GM23338 (cell line): ENCODE measurements at regions not wholly inside any gene's neighbourhood (a gene's known extent, or its start where the extent isn't known, plus 50 kb on each side); places are given as distances from the start of the nearest gene placed in this dataset.

ENCODE experiments used
- ATAC-seq: fragments of 200-7000 bp; cut with Tn5 transposase; 3 replicates; pipeline ENCODE4 v1.9.1; 2020
- DNase-seq: peaks from one replicate; pipeline ENCODE4 v3.0.0-alpha.2; 2015; ENCODE audit warnings: low spot score
- H2AFZ ChIP-seq: fragments of 200-600 bp; sonication (generic); 2 replicates; pipeline ENCODE4 v1.8.0; 2016; ENCODE audit warnings: antibody characterized with exemption, mild to moderate bottlenecking, moderate library complexity
- H3F3A ChIP-seq: fragments of 200-600 bp; sonication (generic); replicated peaks from 2 replicates; pipeline ENCODE4 v1.8.0; 2017; ENCODE audit warnings: antibody characterized with exemption, mixed run types, low read depth
- H3K27ac ChIP-seq: fragments of 200-600 bp; sonication (generic); 2 replicates; pipeline ENCODE4 v1.6.1; 2016; ENCODE audit warnings: low read depth
- H3K27me3 ChIP-seq: fragments of 200-600 bp; sonication (generic); 2 replicates; pipeline ENCODE4 v1.8.0; 2016; ENCODE audit warnings: mild to moderate bottlenecking, mixed run types, moderate library complexity; ENCODE audit not compliant: insufficient read depth
- H3K36me3 ChIP-seq: fragments of 200-600 bp; sonication (generic); 2 replicates; pipeline ENCODE4 v1.8.0; 2016; ENCODE audit warnings: mild to moderate bottlenecking; ENCODE audit not compliant: insufficient read depth
- H3K4me1 ChIP-seq: fragments of 200-600 bp; sonication (generic); 2 replicates; pipeline ENCODE4 v1.8.0; 2016; ENCODE audit warnings: mild to moderate bottlenecking, moderate library complexity; ENCODE audit not compliant: insufficient read depth
- H3K4me2 ChIP-seq: fragments of 200-600 bp; sonication (generic); 2 replicates; pipeline ENCODE4 v1.7.1; 2017; ENCODE audit warnings: mixed run types
- H3K4me3 ChIP-seq: fragments of 200-600 bp; sonication (generic); 2 replicates; pipeline ENCODE4 v1.6.1; 2016; ENCODE audit warnings: mixed run types
- H3K79me2 ChIP-seq: fragments of 200-600 bp; sonication (generic); replicated peaks from 2 replicates; pipeline ENCODE4 v1.8.0; 2017; ENCODE audit warnings: mild to moderate bottlenecking; ENCODE audit not compliant: insufficient read depth
- H3K9me2 ChIP-seq: fragments of 200-600 bp; sonication (generic); 2 replicates; pipeline ENCODE4 v1.8.0; 2017; ENCODE audit not compliant: insufficient read depth
- H4K20me1 ChIP-seq: fragments of 200-600 bp; sonication (generic); replicated peaks from 2 replicates; pipeline ENCODE4 v1.8.0; 2017; ENCODE audit warnings: mild to moderate bottlenecking; ENCODE audit not compliant: insufficient read depth
- H3K27ac Mint-ChIP-seq: 2 replicates; pipeline ENCODE4 v1.8.0; 2020; ENCODE audit warnings: inconsistent platforms, mild to moderate bottlenecking, moderate library complexity, mixed read lengths
- H3K27me3 Mint-ChIP-seq: 3 replicates; pipeline ENCODE4 v1.8.0; 2022; ENCODE audit warnings: low read depth, mild to moderate bottlenecking, moderate library complexity, mixed read lengths, inconsistent platforms; ENCODE audit not compliant: insufficient read depth, poor library complexity
- H3K36me3 Mint-ChIP-seq: 3 replicates; pipeline ENCODE4 v1.8.0; 2021; ENCODE audit warnings: low read depth, mild to moderate bottlenecking, inconsistent platforms, moderate library complexity, mixed read lengths
- H3K4me1 Mint-ChIP-seq: 3 replicates; pipeline ENCODE4 v1.8.0; 2020; ENCODE audit warnings: mild to moderate bottlenecking, inconsistent platforms, mixed read lengths
- H3K4me3 Mint-ChIP-seq: 3 replicates; pipeline ENCODE4 v1.8.0; 2021; ENCODE audit warnings: moderate library complexity, mild to moderate bottlenecking, inconsistent platforms, mixed read lengths
- H3K9me3 Mint-ChIP-seq: 3 replicates; pipeline ENCODE4 v1.8.0; 2020; ENCODE audit warnings: moderate library complexity, mild to moderate bottlenecking, inconsistent platforms, mixed read lengths
- CREB1 ChIP-seq: fragments of 250-450 bp; sonication (Bioruptor Pico); IDR thresholded peaks from 2 replicates; pipeline ENCODE4 v1.5.0; 2020; ENCODE audit warnings: low read depth, mild to moderate bottlenecking, moderate library complexity
- EZH2 ChIP-seq: fragments of 200-600 bp; sonication (generic); IDR thresholded peaks from one replicate; pipeline ENCODE4 v1.8.0; 2017; ENCODE audit warnings: antibody characterized with exemption, mild to moderate bottlenecking, low read depth; ENCODE audit not compliant: unreplicated experiment
- NANOG ChIP-seq: IDR thresholded peaks from 2 replicates; pipeline ENCODE4 v1.6.1; 2016; ENCODE audit warnings: antibody characterized with exemption, borderline replicate concordance
- POLR2AphosphoS5 ChIP-seq: IDR thresholded peaks from 2 replicates; pipeline ENCODE4 v1.6.1; 2016; ENCODE audit warnings: antibody characterized with exemption, low read depth
- ZNF331 ChIP-seq: fragments of 250-450 bp; sonication (Bioruptor Pico); IDR thresholded peaks from 2 replicates; pipeline ENCODE4 v1.5.0; 2020; ENCODE audit warnings: low read depth, mild to moderate bottlenecking, moderate library complexity
- TF ChIP-seq, protein P1 (sequence below): fragments of 250-450 bp; sonication (Bioruptor Pico); IDR thresholded peaks from 2 replicates; pipeline ENCODE4 v1.5.0; 2020; ENCODE audit warnings: mild to moderate bottlenecking, moderate library complexity
- TF ChIP-seq, protein P2 (sequence below), 2 experiments: fragments of 200-600 bp in 1 of 2; sonication (generic) in 1 of 2; conservative IDR thresholded peaks; 2 replicates each; pipeline versions ENCODE4 v1.5.1 to v1.6.1; 2016 to 2017; ENCODE audit warnings: antibody characterized with exemption in 2 of 2, low read depth in 2 of 2, mild to moderate bottlenecking in 2 of 2, moderate library complexity in 1 of 2

DNA sequence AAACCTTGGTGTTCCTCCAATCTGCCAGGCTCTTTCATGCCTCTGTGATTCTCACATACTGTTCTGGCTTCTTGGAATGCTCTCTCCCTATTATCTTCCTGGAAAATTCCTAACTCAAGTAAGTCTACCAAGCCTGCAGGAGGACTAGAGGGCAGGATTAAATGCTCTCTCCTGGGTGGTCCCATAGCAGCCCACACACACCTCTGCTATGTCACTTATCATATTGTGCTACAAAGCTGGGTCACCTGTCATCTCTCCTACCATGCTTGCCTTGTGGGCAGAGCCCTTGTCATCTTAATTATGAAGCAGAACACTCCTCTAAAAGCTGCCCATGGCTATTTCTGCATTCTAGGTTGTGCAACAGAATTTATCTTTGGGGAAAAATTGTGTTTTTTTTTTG, 344.5 kb upstream of the NOCT start (continued):
- TF ChIP-seq, protein P1, sequence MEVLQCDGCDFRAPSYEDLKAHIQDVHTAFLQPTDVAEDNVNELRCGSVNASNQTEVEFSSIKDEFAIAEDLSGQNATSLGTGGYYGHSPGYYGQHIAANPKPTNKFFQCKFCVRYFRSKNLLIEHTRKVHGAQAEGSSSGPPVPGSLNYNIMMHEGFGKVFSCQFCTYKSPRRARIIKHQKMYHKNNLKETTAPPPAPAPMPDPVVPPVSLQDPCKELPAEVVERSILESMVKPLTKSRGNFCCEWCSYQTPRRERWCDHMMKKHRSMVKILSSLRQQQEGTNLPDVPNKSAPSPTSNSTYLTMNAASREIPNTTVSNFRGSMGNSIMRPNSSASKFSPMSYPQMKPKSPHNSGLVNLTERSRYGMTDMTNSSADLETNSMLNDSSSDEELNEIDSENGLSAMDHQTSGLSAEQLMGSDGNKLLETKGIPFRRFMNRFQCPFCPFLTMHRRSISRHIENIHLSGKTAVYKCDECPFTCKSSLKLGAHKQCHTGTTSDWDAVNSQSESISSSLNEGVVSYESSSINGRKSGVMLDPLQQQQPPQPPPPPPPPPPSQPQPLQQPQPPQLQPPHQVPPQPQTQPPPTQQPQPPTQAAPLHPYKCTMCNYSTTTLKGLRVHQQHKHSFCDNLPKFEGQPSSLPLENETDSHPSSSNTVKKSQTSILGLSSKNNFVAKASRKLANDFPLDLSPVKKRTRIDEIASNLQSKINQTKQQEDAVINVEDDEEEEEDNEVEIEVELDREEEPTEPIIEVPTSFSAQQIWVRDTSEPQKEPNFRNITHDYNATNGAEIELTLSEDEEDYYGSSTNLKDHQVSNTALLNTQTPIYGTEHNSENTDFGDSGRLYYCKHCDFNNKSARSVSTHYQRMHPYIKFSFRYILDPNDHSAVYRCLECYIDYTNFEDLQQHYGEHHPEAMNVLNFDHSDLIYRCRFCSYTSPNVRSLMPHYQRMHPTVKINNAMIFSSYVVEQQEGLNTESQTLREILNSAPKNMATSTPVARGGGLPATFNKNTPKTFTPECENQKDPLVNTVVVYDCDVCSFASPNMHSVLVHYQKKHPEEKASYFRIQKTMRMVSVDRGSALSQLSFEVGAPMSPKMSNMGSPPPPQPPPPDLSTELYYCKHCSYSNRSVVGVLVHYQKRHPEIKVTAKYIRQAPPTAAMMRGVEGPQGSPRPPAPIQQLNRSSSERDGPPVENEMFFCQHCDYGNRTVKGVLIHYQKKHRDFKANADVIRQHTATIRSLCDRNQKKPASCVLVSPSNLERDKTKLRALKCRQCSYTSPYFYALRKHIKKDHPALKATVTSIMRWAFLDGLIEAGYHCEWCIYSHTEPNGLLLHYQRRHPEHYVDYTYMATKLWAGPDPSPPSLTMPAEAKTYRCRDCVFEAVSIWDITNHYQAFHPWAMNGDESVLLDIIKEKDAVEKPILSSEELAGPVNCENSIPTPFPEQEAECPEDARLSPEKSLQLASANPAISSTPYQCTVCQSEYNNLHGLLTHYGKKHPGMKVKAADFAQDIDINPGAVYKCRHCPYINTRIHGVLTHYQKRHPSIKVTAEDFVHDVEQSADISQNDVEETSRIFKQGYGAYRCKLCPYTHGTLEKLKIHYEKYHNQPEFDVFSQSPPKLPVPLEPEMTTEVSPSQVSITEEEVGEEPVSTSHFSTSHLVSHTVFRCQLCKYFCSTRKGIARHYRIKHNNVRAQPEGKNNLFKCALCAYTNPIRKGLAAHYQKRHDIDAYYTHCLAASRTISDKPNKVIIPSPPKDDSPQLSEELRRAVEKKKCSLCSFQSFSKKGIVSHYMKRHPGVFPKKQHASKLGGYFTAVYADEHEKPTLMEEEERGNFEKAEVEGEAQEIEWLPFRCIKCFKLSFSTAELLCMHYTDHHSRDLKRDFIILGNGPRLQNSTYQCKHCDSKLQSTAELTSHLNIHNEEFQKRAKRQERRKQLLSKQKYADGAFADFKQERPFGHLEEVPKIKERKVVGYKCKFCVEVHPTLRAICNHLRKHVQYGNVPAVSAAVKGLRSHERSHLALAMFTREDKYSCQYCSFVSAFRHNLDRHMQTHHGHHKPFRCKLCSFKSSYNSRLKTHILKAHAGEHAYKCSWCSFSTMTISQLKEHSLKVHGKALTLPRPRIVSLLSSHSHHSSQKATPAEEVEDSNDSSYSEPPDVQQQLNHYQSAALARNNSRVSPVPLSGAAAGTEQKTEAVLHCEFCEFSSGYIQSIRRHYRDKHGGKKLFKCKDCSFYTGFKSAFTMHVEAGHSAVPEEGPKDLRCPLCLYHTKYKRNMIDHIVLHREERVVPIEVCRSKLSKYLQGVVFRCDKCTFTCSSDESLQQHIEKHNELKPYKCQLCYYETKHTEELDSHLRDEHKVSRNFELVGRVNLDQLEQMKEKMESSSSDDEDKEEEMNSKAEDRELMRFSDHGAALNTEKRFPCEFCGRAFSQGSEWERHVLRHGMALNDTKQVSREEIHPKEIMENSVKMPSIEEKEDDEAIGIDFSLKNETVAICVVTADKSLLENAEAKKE (CRISPR knock-in tag) = no peak
- no peak for TF ChIP-seq POLR2AphosphoS5
- TF ChIP-seq, protein P2, sequence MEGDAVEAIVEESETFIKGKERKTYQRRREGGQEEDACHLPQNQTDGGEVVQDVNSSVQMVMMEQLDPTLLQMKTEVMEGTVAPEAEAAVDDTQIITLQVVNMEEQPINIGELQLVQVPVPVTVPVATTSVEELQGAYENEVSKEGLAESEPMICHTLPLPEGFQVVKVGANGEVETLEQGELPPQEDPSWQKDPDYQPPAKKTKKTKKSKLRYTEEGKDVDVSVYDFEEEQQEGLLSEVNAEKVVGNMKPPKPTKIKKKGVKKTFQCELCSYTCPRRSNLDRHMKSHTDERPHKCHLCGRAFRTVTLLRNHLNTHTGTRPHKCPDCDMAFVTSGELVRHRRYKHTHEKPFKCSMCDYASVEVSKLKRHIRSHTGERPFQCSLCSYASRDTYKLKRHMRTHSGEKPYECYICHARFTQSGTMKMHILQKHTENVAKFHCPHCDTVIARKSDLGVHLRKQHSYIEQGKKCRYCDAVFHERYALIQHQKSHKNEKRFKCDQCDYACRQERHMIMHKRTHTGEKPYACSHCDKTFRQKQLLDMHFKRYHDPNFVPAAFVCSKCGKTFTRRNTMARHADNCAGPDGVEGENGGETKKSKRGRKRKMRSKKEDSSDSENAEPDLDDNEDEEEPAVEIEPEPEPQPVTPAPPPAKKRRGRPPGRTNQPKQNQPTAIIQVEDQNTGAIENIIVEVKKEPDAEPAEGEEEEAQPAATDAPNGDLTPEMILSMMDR (conservative IDR thresholded peaks at IDR 0.05; ENCODE audit: low read depth in 2 of 2) = no peak

- H3K4me3 Mint-ChIP-seq = no peak overlapping the region
- Histone ChIP-seq H3K4me2 (no peak overlapping the region), H4K20me1 (no peaks in the 10 kb centered on the region), H3F3A (no peaks in the 10 kb centered on the region), H3K36me3 (no peaks in the 10 kb centered on the region), H3K27ac (no peak overlapping the region), H3K27me3 (no peaks in the 10 kb centered on the region), H3K4me1 (peaks cover 12% of the 10 kb centered on the region), H2AFZ (no peak overlapping the region), H3K79me2 (no peaks in the 10 kb centered on the region), H3K9me2 (peaks cover 9% of the 10 kb centered on the region), H3K4me3 (no peak overlapping the region)
- H3K4me1 Mint-ChIP-seq = peaks cover 6% of the 10 kb centered on the region; the same call in 2 of the 3 replicates
- H3K36me3 Mint-ChIP-seq = no peaks in the 10 kb centered on the region; the same call in 2 of the 3 replicates
- H3K9me3 Mint-ChIP-seq = no peaks in the 10 kb centered on the region
- H3K27me3 Mint-ChIP-seq = peaks cover 3% of the 10 kb centered on the region
- no peak for DNase-seq
- no peak for ATAC-seq
- no peak overlapping the region for H3K27ac Mint-ChIP-seq
- no peak for TF ChIP-seq EZH2
- no peak for TF ChIP-seq ZNF331
- no peak for TF ChIP-seq CREB1 (CRISPR knock-in tag)
- TF ChIP-seq NANOG = no peak
- TF ChIP-seq, protein P1 (CRISPR knock-in tag) = no peak
- no peak for TF ChIP-seq POLR2AphosphoS5
These were observed 344.9 kb upstream of the NOCT start for GRCh38 chr4:138670681-138671080.
